MM.1S (cell line): ENCODE measurements at regions not wholly inside any gene's neighbourhood (a gene's known extent, or its start where the extent isn't known, plus 50 kb on each side); places are given as distances from the start of the nearest gene placed in this dataset.

Experiments
- EZH2 ChIP-seq: fragments of 300-600 bp; sonication (generic); optimal IDR thresholded peaks from 2 replicates; pipeline ENCODE3; 2017; ENCODE audit warnings: low read depth, mild to moderate bottlenecking, antibody characterized with exemption, low read length, mixed read lengths
- TF ChIP-seq, protein P1 (sequence below): fragments of 300-600 bp; sonication (generic); IDR thresholded peaks from 2 replicates; pipeline ENCODE4 v1.5.1; 2016; ENCODE audit warnings: antibody characterized with exemption, low read length, mixed read lengths

DNA sequence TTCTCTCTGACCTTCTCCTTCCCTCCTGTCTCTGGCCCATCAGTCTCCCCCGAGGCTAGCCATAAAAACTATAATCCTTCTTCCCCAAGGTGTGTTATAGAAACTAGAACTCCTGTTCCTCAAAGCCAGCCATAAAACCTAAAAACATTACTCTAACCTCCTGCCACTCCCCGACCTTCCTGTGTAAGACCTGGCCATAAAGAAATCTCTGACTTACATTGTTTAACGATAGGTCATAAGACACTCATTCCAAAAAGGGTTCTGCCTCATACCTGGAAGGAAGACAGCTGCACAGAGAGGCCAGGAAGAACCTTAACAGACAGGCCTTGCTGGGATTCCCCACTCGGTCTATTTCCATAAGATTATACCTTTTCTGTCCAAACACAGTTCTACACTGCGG is 70.9 kb upstream of the EEA1 start:
- TF ChIP-seq, protein P1, sequence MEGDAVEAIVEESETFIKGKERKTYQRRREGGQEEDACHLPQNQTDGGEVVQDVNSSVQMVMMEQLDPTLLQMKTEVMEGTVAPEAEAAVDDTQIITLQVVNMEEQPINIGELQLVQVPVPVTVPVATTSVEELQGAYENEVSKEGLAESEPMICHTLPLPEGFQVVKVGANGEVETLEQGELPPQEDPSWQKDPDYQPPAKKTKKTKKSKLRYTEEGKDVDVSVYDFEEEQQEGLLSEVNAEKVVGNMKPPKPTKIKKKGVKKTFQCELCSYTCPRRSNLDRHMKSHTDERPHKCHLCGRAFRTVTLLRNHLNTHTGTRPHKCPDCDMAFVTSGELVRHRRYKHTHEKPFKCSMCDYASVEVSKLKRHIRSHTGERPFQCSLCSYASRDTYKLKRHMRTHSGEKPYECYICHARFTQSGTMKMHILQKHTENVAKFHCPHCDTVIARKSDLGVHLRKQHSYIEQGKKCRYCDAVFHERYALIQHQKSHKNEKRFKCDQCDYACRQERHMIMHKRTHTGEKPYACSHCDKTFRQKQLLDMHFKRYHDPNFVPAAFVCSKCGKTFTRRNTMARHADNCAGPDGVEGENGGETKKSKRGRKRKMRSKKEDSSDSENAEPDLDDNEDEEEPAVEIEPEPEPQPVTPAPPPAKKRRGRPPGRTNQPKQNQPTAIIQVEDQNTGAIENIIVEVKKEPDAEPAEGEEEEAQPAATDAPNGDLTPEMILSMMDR, result no peak
- TF ChIP-seq EZH2, result no peak
